CD4-positive, alpha-beta T cell treated with Interleukin-15 for 4 hours (primary cell): ENCODE measurements at regions not wholly inside any gene's neighbourhood (a gene's known extent, or its start where the extent isn't known, plus 50 kb on each side); places are given as distances from the start of the nearest gene placed in this dataset.

Experiments used
- DNase-seq: peaks from one replicate; pipeline ENCODE4 v3.0.0-alpha.2; 2020; ENCODE audit warnings: low spot score

- DNase-seq: no peak
Observed at GRCh38 chr20:43803276-43803675, 76.5 kb upstream of the GTSF1L start.

GRCh38 chr20:43800186-43800585 is 73.4 kb upstream of the GTSF1L start:
- no peak for DNase-seq

DNA sequence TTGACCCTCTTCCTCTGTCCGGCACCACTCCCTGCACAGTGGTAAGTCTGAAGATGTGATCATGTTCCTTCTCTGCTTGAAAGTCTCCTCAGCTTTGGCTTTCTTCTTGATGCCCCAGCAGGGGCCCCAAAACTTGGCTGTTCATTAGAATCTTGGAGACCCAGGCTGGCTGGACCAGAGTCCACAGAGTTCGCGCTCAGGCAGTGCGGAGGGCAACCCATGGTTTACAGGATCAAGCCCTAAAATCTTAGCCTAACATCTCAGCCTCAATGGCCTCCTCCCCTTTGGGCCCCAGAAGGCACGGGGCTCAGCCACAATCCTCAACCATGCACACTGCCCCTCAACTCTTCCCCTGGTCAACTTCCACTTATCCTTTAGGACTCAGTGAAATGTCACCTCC is 72.9 kb upstream of the GTSF1L start:
- DNase-seq: no peak

DNA sequence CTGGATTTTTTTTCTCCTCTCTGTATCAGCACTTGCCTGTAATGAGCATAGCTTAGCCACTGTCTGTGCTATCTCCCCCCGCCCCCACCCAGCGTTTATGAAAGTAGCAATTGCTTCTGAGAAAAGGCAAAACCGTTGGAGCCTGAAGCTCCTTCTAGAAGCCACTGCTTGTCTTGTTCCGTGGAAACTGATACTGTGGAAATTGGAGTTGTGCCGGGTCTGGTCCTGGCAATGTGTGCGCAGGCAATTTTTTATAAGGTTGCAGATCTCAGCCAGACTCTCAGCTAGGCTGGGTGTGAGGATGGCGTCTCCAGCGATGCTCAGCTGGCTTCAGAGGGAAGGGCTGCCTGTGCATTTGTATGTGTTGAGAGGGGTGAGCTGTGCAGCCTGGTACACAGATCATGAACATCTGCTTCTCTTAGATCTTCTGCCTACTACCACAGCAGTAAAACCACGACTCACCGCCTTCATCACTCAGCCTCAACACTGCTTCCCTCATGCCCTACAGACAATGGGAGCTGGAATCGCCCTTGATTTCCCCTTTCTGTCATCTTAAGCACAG is 72.4 kb upstream of the GTSF1L start:
- DNase-seq: no peak

DNA sequence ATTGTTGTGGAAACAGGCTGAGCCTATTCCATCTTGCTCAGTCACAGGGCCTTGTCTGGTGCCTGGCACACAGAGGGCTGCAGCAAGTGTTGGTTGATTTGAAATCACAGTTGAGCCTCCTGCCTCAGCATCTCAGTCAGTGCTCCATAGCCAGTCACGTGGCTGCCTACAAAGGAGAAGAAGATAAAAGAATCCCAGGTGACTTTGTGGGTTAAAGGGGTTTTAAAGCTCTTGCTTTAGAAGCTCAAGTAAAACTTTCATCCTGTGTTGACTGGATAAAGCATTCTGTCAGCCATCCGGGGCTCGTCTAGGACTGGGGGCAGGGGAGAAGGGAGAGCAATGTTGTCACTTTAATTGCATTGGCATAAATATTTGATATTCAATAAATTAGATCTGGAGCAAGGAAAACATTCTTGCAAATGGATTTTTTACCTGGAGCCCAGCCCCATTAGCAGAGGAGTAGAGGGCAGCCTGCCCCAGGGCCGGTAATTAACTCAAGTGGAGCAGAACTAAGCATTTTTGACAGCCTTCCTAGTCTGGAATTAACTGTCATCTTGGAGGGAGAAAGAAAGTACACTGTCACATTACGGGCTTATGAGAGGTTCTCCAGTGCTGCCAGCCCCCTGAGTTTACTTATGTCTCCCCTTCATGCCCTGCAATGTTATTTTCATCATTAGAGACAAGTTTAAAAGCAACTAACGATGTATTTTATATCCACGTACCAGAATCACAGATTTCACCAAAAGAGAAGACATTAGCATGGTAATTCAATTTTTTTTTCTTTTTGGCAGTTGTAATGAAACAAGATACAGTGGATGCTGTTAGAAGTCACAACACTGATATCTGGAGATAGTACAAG is 71.7 kb upstream of the GTSF1L start:
- no peak for DNase-seq

DNA sequence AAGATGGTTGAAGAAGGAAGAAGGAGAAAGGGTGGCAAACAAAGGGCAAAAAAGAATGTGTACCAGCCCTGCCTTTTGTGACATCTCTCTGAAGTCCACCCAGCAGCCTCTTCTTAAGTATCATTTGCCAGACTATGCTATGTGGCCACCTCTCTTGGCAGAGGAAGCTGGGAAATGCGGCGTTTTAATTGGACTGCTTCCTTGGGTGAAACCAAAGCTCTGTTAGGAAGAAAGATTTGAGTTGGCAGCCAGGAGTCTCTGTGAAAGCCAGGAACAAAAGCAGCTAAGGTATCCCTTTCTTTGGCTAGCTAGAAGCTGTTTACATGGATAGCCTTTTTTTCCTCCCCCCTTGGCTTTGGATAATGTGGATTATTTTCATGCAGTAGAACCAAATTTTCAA is 67.5 kb upstream of the GTSF1L start:
- no peak for DNase-seq

GRCh38 chr20:43789593-43789992 is 62.8 kb upstream of the GTSF1L start:
- no peak for DNase-seq

- DNase-seq: no peak
Observed at GRCh38 chr20:43787937-43788336, 61.1 kb upstream of the GTSF1L start.

DNA sequence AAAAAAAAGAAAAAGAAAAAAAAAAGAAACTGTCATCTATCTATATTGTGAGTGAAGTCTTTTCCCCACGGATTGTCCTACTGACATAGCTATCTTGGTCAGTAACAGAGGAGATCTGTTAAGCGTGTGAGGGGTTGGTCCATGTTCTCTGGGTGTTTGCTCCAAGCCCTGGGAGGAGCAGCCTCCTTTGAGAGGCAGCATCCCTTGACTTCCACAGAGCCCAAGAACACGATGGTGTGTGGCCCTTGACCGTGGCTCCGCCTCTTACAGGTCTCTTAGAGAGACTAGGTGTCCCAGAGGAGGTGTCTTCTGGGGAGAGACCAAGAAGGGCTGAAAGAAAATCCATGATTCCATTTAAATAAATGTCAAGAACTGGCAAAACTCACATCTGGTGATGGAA is 60.1 kb upstream of the GTSF1L start:
- no peak for DNase-seq

DNA sequence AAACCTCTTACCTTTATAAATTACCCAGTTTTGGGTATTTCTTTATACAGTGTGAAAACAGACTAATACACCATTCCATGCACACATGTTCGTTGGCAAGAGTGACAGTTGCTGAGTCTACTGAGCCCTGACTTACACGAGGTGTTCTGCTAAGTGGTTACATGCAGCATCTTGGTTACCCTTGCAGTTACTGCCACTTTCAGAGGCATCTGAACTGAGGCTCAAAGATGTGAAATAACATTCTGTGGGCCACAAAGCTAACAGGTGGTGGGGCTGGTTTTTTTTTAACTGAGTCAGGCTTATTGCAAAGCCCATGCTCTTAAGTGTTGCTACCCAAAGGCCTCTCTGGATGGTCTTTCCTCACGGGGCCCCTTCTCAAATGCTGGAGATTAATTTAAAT is 54.4 kb upstream of the GTSF1L start:
- no peak for DNase-seq

- DNase-seq: no peak
Observed at GRCh38 chr20:43778375-43778774, 51.6 kb upstream of the GTSF1L start.

GRCh38 chr20:43776691-43777090 is 49.9 kb upstream of the GTSF1L start:
- DNase-seq: no peak
